PC-3 (cell line): ENCODE measurements at regions not wholly inside any gene's neighbourhood (a gene's known extent, or its start where the extent isn't known, plus 50 kb on each side); places are given as distances from the start of the nearest gene placed in this dataset.
"Not testable (repeated sequence)": the region's sequence is repeated elsewhere in the genome, so short reads cannot be mapped to it uniquely, and the experiment has no call there.

Experiments used
- ATAC-seq: fragments of 200-7000 bp; cut with Tn5 transposase; 2 replicates; pipeline ENCODE4 v1.9.1; 2020; ENCODE audit warnings: mild to moderate bottlenecking, moderate library complexity
- BruUV-seq: library from RNA; stranded (reverse); fragments of 400-500 nt; replicated peaks from 2 replicates; lab custom pipeline; 2021; lab: Mats Ljungman, UMichigan
- CTCF ChIA-PET: fragments of 300-600 bp; sonication (Branson Sonifier 250); formaldehyde crosslinking; loops from one replicate; lab custom pipeline; 2022; ENCODE audit warnings: antibody characterized with exemption; lab: Charles Lee
- POLR2A ChIA-PET: fragments of 300-600 bp; sonication (Branson Sonifier 250); formaldehyde crosslinking; loops from one replicate; lab custom pipeline; 2022; ENCODE audit warnings: antibody characterized with exemption; ENCODE audit not compliant: unreplicated experiment; lab: Charles Lee
- DNase-seq: peaks from one replicate; pipeline ENCODE4 v3.0.0-alpha.2; 2015
- H2AFZ ChIP-seq: fragments of 300-600 bp; sonication (generic); 2 replicates; pipeline ENCODE4 v1.6.0; 2016; ENCODE audit warnings: antibody characterized with exemption, low read length
- H3F3A ChIP-seq: fragments of 300-600 bp; sonication (generic); one replicate; pipeline ENCODE4 v1.6.0; 2017; ENCODE audit warnings: antibody characterized with exemption, low read length, control low read depth, mild to moderate bottlenecking; ENCODE audit not compliant: unreplicated experiment
- H3K27ac ChIP-seq: fragments of 300-600 bp; sonication (generic); 2 replicates; pipeline ENCODE4 v1.5.1; 2016; ENCODE audit warnings: mild to moderate bottlenecking, low read length
- H3K27me3 ChIP-seq: fragments of 300-600 bp; sonication (generic); 2 replicates; pipeline ENCODE4 v1.6.1; 2016; ENCODE audit warnings: low read length, mixed read lengths
- H3K36me3 ChIP-seq: fragments of 300-600 bp; sonication (generic); 2 replicates; pipeline ENCODE4 v1.6.1; 2016; ENCODE audit warnings: low read depth, mixed run types, low read length, mixed read lengths
- H3K4me1 ChIP-seq: fragments of 300-600 bp; sonication (generic); 2 replicates; pipeline ENCODE4 v1.5.1; 2016; ENCODE audit warnings: low read length; ENCODE audit not compliant: insufficient read depth
- H3K4me2 ChIP-seq: fragments of 300-600 bp; sonication (generic); 2 replicates; pipeline ENCODE4 v1.6.0; 2016; ENCODE audit warnings: low read length
- H3K4me3 ChIP-seq: fragments of 300-600 bp; sonication (generic); 2 replicates; pipeline ENCODE4 v1.5.1; 2016; ENCODE audit warnings: mild to moderate bottlenecking, low read length, mixed read lengths
- H3K79me2 ChIP-seq: fragments of 300-600 bp; sonication (generic); 2 replicates; pipeline ENCODE4 v1.6.1; 2017; ENCODE audit warnings: low read length, mixed read lengths
- H3K9ac ChIP-seq: fragments of 300-600 bp; sonication (generic); 2 replicates; pipeline ENCODE4 v1.6.0; 2016; ENCODE audit warnings: mild to moderate bottlenecking, low read length
- H3K9me2 ChIP-seq: fragments of 300-600 bp; sonication (generic); replicated peaks from 2 replicates; pipeline ENCODE4 v1.6.1; 2016; ENCODE audit warnings: mixed run types, low read length, mixed read lengths
- H3K9me3 ChIP-seq: fragments of 300-600 bp; sonication (generic); 2 replicates; pipeline ENCODE4 v1.6.1; 2016; ENCODE audit warnings: low read length, mixed read lengths
- H4K20me1 ChIP-seq: fragments of 300-600 bp; sonication (generic); 2 replicates; pipeline ENCODE4 v1.6.1; 2016; ENCODE audit warnings: low read length, mixed read lengths
- CTCF ChIP-seq: fragments of 300-600 bp; sonication (generic); conservative IDR thresholded peaks from 2 replicates; pipeline ENCODE4 v1.5.1; 2017; ENCODE audit warnings: antibody characterized with exemption, low read depth, mild to moderate bottlenecking, low read length
- EZH2 ChIP-seq: fragments of 300-600 bp; sonication (generic); IDR thresholded peaks from one replicate; pipeline ENCODE4 v1.6.1; 2017; ENCODE audit warnings: antibody characterized with exemption, mild to moderate bottlenecking, low read length; ENCODE audit not compliant: unreplicated experiment
- EZH2phosphoT487 ChIP-seq: fragments of 300-600 bp; sonication (generic); IDR thresholded peaks from 2 replicates; pipeline ENCODE4 v1.6.1; 2018; ENCODE audit warnings: mild to moderate bottlenecking, antibody characterized with exemption, low read length, borderline replicate concordance
- intact Hi-C: fragments of 100-400 bp; cut with micrococcal nuclease; formaldehyde crosslinking; loops from 2 replicates; pipeline ENCODE4 v1.9.0; 2023

GRCh38 chr4:36601864-36602495 lies 320.6 kb downstream of the DTHD1 start:
- Histone ChIP-seq H2AFZ (no peak overlapping the region), H3K9me3 (no peaks in the 10 kb centered on the region), H3K36me3 (no peaks in the 10 kb centered on the region), H3K27me3 (no peaks in the 10 kb centered on the region), H3K4me3 (no peak overlapping the region), H3K4me2 (no peak overlapping the region), H3K9ac (no peak overlapping the region), H3K4me1 (no peaks in the 10 kb centered on the region), H3K79me2 (no peaks in the 10 kb centered on the region), H3F3A (no peaks in the 10 kb centered on the region), H3K27ac (no peak overlapping the region), H3K9me2 (no peaks in the 10 kb centered on the region), H4K20me1 (no peaks in the 10 kb centered on the region)
- DNase-seq (no peak), ATAC-seq (no peak)
- TF ChIP-seq EZH2 (no peak), EZH2phosphoT487 (no peak), CTCF (no peak)
- POLR2A ChIA-PET = no interaction called here
- intact Hi-C loops = no loop called here
- no TSS peak for BruUV-seq
- CTCF ChIA-PET = no interaction called here

- intact Hi-C loops = no loop called here
- Histone ChIP-seq H4K20me1 (no peaks in the 10 kb centered on the region), H3F3A (no peaks in the 10 kb centered on the region), H3K4me3 (no peak overlapping the region), H3K27me3 (no peaks in the 10 kb centered on the region), H3K9ac (no peak overlapping the region), H2AFZ (no peak overlapping the region), H3K4me2 (no peak overlapping the region), H3K79me2 (no peaks in the 10 kb centered on the region), H3K9me3 (no peaks in the 10 kb centered on the region), H3K9me2 (no peaks in the 10 kb centered on the region), H3K36me3 (no peaks in the 10 kb centered on the region), H3K27ac (no peak overlapping the region), H3K4me1 (no peaks in the 10 kb centered on the region)
- no peak for DNase-seq
- ATAC-seq = no peak
- CTCF ChIA-PET = no interaction called here
- BruUV-seq = no TSS peak
- POLR2A ChIA-PET = no interaction called here
- TF ChIP-seq EZH2phosphoT487 (no peak), EZH2 (no peak)
Observed at GRCh38 chr4:36609661-36610060, 328.2 kb downstream of the DTHD1 start.

GRCh38 chr4:36610628-36611027 lies 329.2 kb downstream of the DTHD1 start:
- no TSS peak for BruUV-seq
- H3K9me3 ChIP-seq = no peaks in the 10 kb centered on the region
- H3K4me3 ChIP-seq = no peak overlapping the region
- no peaks in the 10 kb centered on the region for H3K9me2 ChIP-seq
- no peak overlapping the region for H2AFZ ChIP-seq
- H3K27ac ChIP-seq = no peak overlapping the region
- ATAC-seq (no peak), DNase-seq (no peak)
- H3K4me2 ChIP-seq = no peak overlapping the region
- H3K36me3 ChIP-seq = no peaks in the 10 kb centered on the region
- POLR2A ChIA-PET = no interaction called here
- H4K20me1 ChIP-seq = no peaks in the 10 kb centered on the region
- no peaks in the 10 kb centered on the region for H3K79me2 ChIP-seq
- H3K9ac ChIP-seq = no peak overlapping the region
- no peaks in the 10 kb centered on the region for H3F3A ChIP-seq
- H3K4me1 ChIP-seq = no peaks in the 10 kb centered on the region
- no peaks in the 10 kb centered on the region for H3K27me3 ChIP-seq
- CTCF ChIA-PET = no interaction called here
- TF ChIP-seq CTCF (no peak), EZH2 (no peak), EZH2phosphoT487 (no peak)
- intact Hi-C loops = no loop called here

GRCh38 chr4:36613142-36613541 lies 331.7 kb downstream of the DTHD1 start:
- CTCF ChIA-PET, H2AFZ ChIP-seq, H3K36me3 ChIP-seq, intact Hi-C loops, H3K4me2 ChIP-seq, H3K79me2 ChIP-seq, H3K9ac ChIP-seq, H3K9me2 ChIP-seq, H3K27me3 ChIP-seq, DNase-seq, BruUV-seq, H3K9me3 ChIP-seq, H4K20me1 ChIP-seq, POLR2A ChIA-PET, H3K4me3 ChIP-seq, H3F3A ChIP-seq, H3K27ac ChIP-seq, ATAC-seq, H3K4me1 ChIP-seq: not testable (repeated sequence)
